ENCODE measurements at regions not wholly inside any gene's neighbourhood (a gene's known extent, or its start where the extent isn't known, plus 50 kb on each side); places are given as distances from the start of the nearest gene placed in this dataset.

GRCh38 chr14:82046512-82047226, 513.0 kb upstream of the SEL1L start:
- no TSS peak for BruUV-seq (replicated peaks)
- no peaks in the 10 kb centered on the region for H3K36me3 Mint-ChIP-seq (ENCODE audit: insufficient read depth, unreplicated experiment)
- no peak for TF ChIP-seq CTCF (IDR thresholded peaks at IDR 0.05; ENCODE audit: insufficient read depth in 1 of 2, low read depth in 1 of 2, low read length in 1 of 2, severe bottlenecking in 1 of 2, unreplicated experiment in 1 of 2)
- H3K4me1 Mint-ChIP-seq (ENCODE audit: low read depth, unreplicated experiment), result no peaks in the 10 kb centered on the region
- Histone ChIP-seq H3K36me3 (ENCODE audit: control insufficient read depth, insufficient read depth, low read length) (no peaks in the 10 kb centered on the region), H3K27me3 (replicated peaks; ENCODE audit: control insufficient read depth, insufficient read depth, low read length) (no peaks in the 10 kb centered on the region), H3K4me1 (no peaks in the 10 kb centered on the region), H3K4me3 (ENCODE audit: low read depth, low read length) (no peak overlapping the region), H3K9me3 (no peaks in the 10 kb centered on the region)
- H3K27me3 Mint-ChIP-seq (ENCODE audit: insufficient read depth, unreplicated experiment), result no peaks in the 10 kb centered on the region
- H3K27ac Mint-ChIP-seq (ENCODE audit: unreplicated experiment), result no peak overlapping the region
- ChIA-PET CTCF (no interaction called here), POLR2A (no interaction called here)
- H3K4me3 Mint-ChIP-seq (ENCODE audit: unreplicated experiment), result no peak overlapping the region
- intact Hi-C loops (cut with micrococcal nuclease; ENCODE audit: unreplicated experiment), result no loop called here
- DNase-seq, result no peak
- H3K9me3 Mint-ChIP-seq (ENCODE audit: unreplicated experiment), result no peaks in the 10 kb centered on the region

- Mint-ChIP-seq H3K27me3 (ENCODE audit: insufficient read depth, unreplicated experiment) (no peaks in the 10 kb centered on the region), H3K4me1 (ENCODE audit: low read depth, unreplicated experiment) (no peaks in the 10 kb centered on the region), H3K36me3 (ENCODE audit: insufficient read depth, unreplicated experiment) (no peaks in the 10 kb centered on the region), H3K9me3 (ENCODE audit: unreplicated experiment) (no peaks in the 10 kb centered on the region), H3K4me3 (ENCODE audit: unreplicated experiment) (no peak overlapping the region), H3K27ac (ENCODE audit: unreplicated experiment) (no peak overlapping the region)
- no peaks in the 10 kb centered on the region for H3K9me3 ChIP-seq
- no peak overlapping the region for H3K4me3 ChIP-seq (ENCODE audit: low read depth, low read length)
- no peaks in the 10 kb centered on the region for H3K27me3 ChIP-seq (replicated peaks; ENCODE audit: control insufficient read depth, insufficient read depth, low read length)
- no peaks in the 10 kb centered on the region for H3K36me3 ChIP-seq (ENCODE audit: control insufficient read depth, insufficient read depth, low read length)
- ChIA-PET POLR2A (no interaction called here), CTCF (no interaction called here)
- no peak for DNase-seq
- no peaks in the 10 kb centered on the region for H3K4me1 ChIP-seq
- intact Hi-C loops (cut with micrococcal nuclease; ENCODE audit: unreplicated experiment), result no loop called here
- no peak for TF ChIP-seq CTCF (IDR thresholded peaks at IDR 0.05; ENCODE audit: insufficient read depth in 1 of 2, low read depth in 1 of 2, low read length in 1 of 2, severe bottlenecking in 1 of 2, unreplicated experiment in 1 of 2)
- BruUV-seq (replicated peaks), result no TSS peak
These were observed 514.3 kb upstream of the SEL1L start for GRCh38 chr14:82047777-82048470.

GRCh38 chr14:82052778-82053177, 519.1 kb upstream of the SEL1L start:
- no peaks in the 10 kb centered on the region for H3K9me3 ChIP-seq
- H3K27me3 Mint-ChIP-seq (ENCODE audit: insufficient read depth, unreplicated experiment), result no peaks in the 10 kb centered on the region
- H3K27ac Mint-ChIP-seq (ENCODE audit: unreplicated experiment), result no peak overlapping the region
- intact Hi-C loops (cut with micrococcal nuclease; ENCODE audit: unreplicated experiment), result no loop called here
- ChIA-PET CTCF (no interaction called here), POLR2A (no interaction called here)
- no peaks in the 10 kb centered on the region for H3K4me1 Mint-ChIP-seq (ENCODE audit: low read depth, unreplicated experiment)
- H3K9me3 Mint-ChIP-seq (ENCODE audit: unreplicated experiment), result no peaks in the 10 kb centered on the region
- TF ChIP-seq CTCF (IDR thresholded peaks at IDR 0.05; ENCODE audit: insufficient read depth in 1 of 2, low read depth in 1 of 2, low read length in 1 of 2, severe bottlenecking in 1 of 2, unreplicated experiment in 1 of 2), result no peak
- H3K4me1 ChIP-seq, result no peaks in the 10 kb centered on the region
- DNase-seq, result no peak
- H3K27me3 ChIP-seq (replicated peaks; ENCODE audit: control insufficient read depth, insufficient read depth, low read length), result no peaks in the 10 kb centered on the region
- BruUV-seq (replicated peaks), result no TSS peak
- H3K4me3 Mint-ChIP-seq (ENCODE audit: unreplicated experiment), result no peak overlapping the region
- H3K4me3 ChIP-seq (ENCODE audit: low read depth, low read length), result no peak overlapping the region
- H3K36me3 Mint-ChIP-seq (ENCODE audit: insufficient read depth, unreplicated experiment), result no peaks in the 10 kb centered on the region
- no peaks in the 10 kb centered on the region for H3K36me3 ChIP-seq (ENCODE audit: control insufficient read depth, insufficient read depth, low read length)

All from Caco-2 (cell line).